GM10248 (cell line): ENCODE measurements at regions not wholly inside any gene's neighbourhood (a gene's known extent, or its start where the extent isn't known, plus 50 kb on each side); places are given as distances from the start of the nearest gene placed in this dataset.

Experiments
- CTCF ChIA-PET: fragments of 300-600 bp; sonication (Branson Sonifier 250); formaldehyde crosslinking; extraction: SDS; loops from one replicate; lab custom pipeline; 2021; ENCODE audit warnings: antibody characterized with exemption; lab: Yijun Ruan, JAX
- POLR2A ChIA-PET: fragments of 350-650 bp; sonication (Branson Sonifier 250); formaldehyde crosslinking; extraction: SDS; loops from one replicate; lab custom pipeline; 2020; ENCODE audit warnings: antibody characterized with exemption; lab: Yijun Ruan, JAX
- DNase-seq: peaks from one replicate; pipeline ENCODE4 v3.0.0; 2012; ENCODE audit errors: extremely low spot score
- CTCF ChIP-seq: IDR thresholded peaks from 2 replicates; pipeline ENCODE4 v1.5.1; 2012; ENCODE audit warnings: mild to moderate bottlenecking, low read depth; ENCODE audit errors: extremely low read depth, missing control alignments, control extremely low read depth

GRCh38 chr3:102151935-102152334 lies 282.9 kb upstream of the ZPLD1 start:
- ChIA-PET POLR2A (no interaction called here), CTCF (interaction anchor here (1.0 to 1.6 kb wide), 3 partner anchors 22 to 73 kb away, joined by 3 to 4 read pairs (median 3); no protein-coding TSS in a partner anchor)
- DNase-seq: no peak
- no peak for TF ChIP-seq CTCF

GRCh38 chr3:102156426-102156825 lies 278.4 kb upstream of the ZPLD1 start:
- TF ChIP-seq CTCF: no peak
- CTCF ChIA-PET: interaction anchor here (1.1 kb wide), 1 partner anchor 12 kb away, joined by 3 read pairs; no protein-coding TSS in a partner anchor
- POLR2A ChIA-PET: no interaction called here
- no peak for DNase-seq

- POLR2A ChIA-PET: no interaction called here
- DNase-seq: no peak
- TF ChIP-seq CTCF: no peak
- CTCF ChIA-PET: no interaction called here
Observed at GRCh38 chr3:102158080-102158740, 276.6 kb upstream of the ZPLD1 start.

GRCh38 chr3:102159810-102160451 lies 274.9 kb upstream of the ZPLD1 start:
- no peak for DNase-seq
- TF ChIP-seq CTCF: no peak
- CTCF ChIA-PET: interaction anchor here (0.8 to 1.5 kb wide), 6 partner anchors 9 to 346 kb away, joined by 3 to 4 read pairs (median 3); no protein-coding TSS in a partner anchor
- POLR2A ChIA-PET: no interaction called here

- CTCF ChIA-PET: interaction anchor here (1.0 to 1.1 kb wide), 2 partner anchors 17 to 26 kb away, joined by 3 to 4 read pairs; no protein-coding TSS in a partner anchor
- POLR2A ChIA-PET: no interaction called here
Observed at GRCh38 chr3:102161384-102162006, 273.3 kb upstream of the ZPLD1 start.

More at GRCh38 chr3:102161384-102162006, 273.3 kb upstream of the ZPLD1 start:
- DNase-seq: no peak
- no peak for TF ChIP-seq CTCF
